DOHH2 (cell line): ENCODE measurements at regions not wholly inside any gene's neighbourhood (a gene's known extent, or its start where the extent isn't known, plus 50 kb on each side); places are given as distances from the start of the nearest gene placed in this dataset.

Source experiments
- H3F3A ChIP-seq: fragments of 200-600 bp; sonication (generic), shearing (Covaris generic); 2 replicates; pipeline ENCODE4 v1.6.0; 2016; ENCODE audit warnings: antibody characterized with exemption, mild to moderate bottlenecking; ENCODE audit not compliant: control insufficient read depth, insufficient read depth
- H3K27ac ChIP-seq: fragments of 200-600 bp; sonication (generic); 2 replicates; pipeline ENCODE4 v1.5.1; 2014; ENCODE audit warnings: low read depth, mild to moderate bottlenecking, low read length, moderate library complexity
- H3K27me3 ChIP-seq: fragments of 200-600 bp; sonication (generic); 2 replicates; pipeline ENCODE4 v1.6.1; 2014; ENCODE audit warnings: mild to moderate bottlenecking, low read length, mixed read lengths; ENCODE audit not compliant: control insufficient read depth
- H3K36me3 ChIP-seq: fragments of 200-600 bp; sonication (generic); 2 replicates; pipeline ENCODE4 v1.6.1; 2014; ENCODE audit warnings: mild to moderate bottlenecking, low read length, moderate library complexity, mixed read lengths; ENCODE audit not compliant: control insufficient read depth
- H3K4me1 ChIP-seq: fragments of 200-600 bp; sonication (generic); 2 replicates; pipeline ENCODE4 v1.6.1; 2014; ENCODE audit warnings: mild to moderate bottlenecking, low read length, mixed read lengths; ENCODE audit not compliant: control insufficient read depth
- H3K4me2 ChIP-seq: fragments of 200-600 bp; sonication (generic); 2 replicates; pipeline ENCODE4 v1.6.0; 2014; ENCODE audit warnings: mild to moderate bottlenecking, low read length, moderate library complexity
- H3K4me3 ChIP-seq: fragments of 200-600 bp; sonication (generic); 2 replicates; pipeline ENCODE4 v1.5.1; 2014; ENCODE audit warnings: mild to moderate bottlenecking, low read length, mixed read lengths
- H3K79me2 ChIP-seq: fragments of 200-600 bp; sonication (generic); 2 replicates; pipeline ENCODE4 v1.6.1; 2014; ENCODE audit warnings: mild to moderate bottlenecking, low read length, mixed read lengths; ENCODE audit not compliant: control insufficient read depth
- H3K9me2 ChIP-seq: fragments of 200-600 bp; sonication (generic); replicated peaks from 2 replicates; pipeline ENCODE4 v1.6.1; 2014; ENCODE audit warnings: mild to moderate bottlenecking, low read length, mixed read lengths; ENCODE audit not compliant: control insufficient read depth
- H3K9me3 ChIP-seq: fragments of 200-600 bp; sonication (generic); 2 replicates; pipeline ENCODE4 v1.6.1; 2014; ENCODE audit warnings: antibody characterized with exemption, low read length, mixed read lengths; ENCODE audit not compliant: control insufficient read depth, insufficient read depth
- H4K20me1 ChIP-seq: fragments of 200-600 bp; sonication (generic); 2 replicates; pipeline ENCODE4 v1.6.0; 2014; ENCODE audit warnings: low read depth, mild to moderate bottlenecking, antibody characterized with exemption, low read length, moderate library complexity; ENCODE audit not compliant: control insufficient read depth, insufficient read depth
- CTCF ChIP-seq: fragments of 200-600 bp; sonication (generic); IDR thresholded peaks from one replicate; pipeline ENCODE4 v1.5.1; 2014; ENCODE audit warnings: antibody characterized with exemption, mild to moderate bottlenecking, low read depth, low read length; ENCODE audit not compliant: poor library complexity, severe bottlenecking
- EZH2phosphoT487 ChIP-seq: fragments of 200-600 bp; sonication (generic); IDR thresholded peaks from 2 replicates; pipeline ENCODE4 v1.6.1; 2017; ENCODE audit warnings: borderline replicate concordance, mild to moderate bottlenecking, antibody characterized with exemption, low read length, moderate library complexity, mixed read lengths

GRCh38 chr5:57316798-57317327 lies 143.0 kb downstream of the GPBP1 start:
- H3K4me3 ChIP-seq: no peak overlapping the region
- H4K20me1 ChIP-seq: no peaks in the 10 kb centered on the region
- H3K27ac ChIP-seq: no peak overlapping the region
- no peaks in the 10 kb centered on the region for H3K9me2 ChIP-seq
- H3F3A ChIP-seq: no peaks in the 10 kb centered on the region
- no peaks in the 10 kb centered on the region for H3K4me1 ChIP-seq
- H3K36me3 ChIP-seq: no peaks in the 10 kb centered on the region
- TF ChIP-seq EZH2phosphoT487 (no peak), CTCF (no peak)
- H3K9me3 ChIP-seq: no peaks in the 10 kb centered on the region
- H3K4me2 ChIP-seq: no peak overlapping the region
- H3K27me3 ChIP-seq: peaks cover 5% of the 10 kb centered on the region
- H3K79me2 ChIP-seq: no peaks in the 10 kb centered on the region

- Histone ChIP-seq H3K9me3 (no peaks in the 10 kb centered on the region), H3K4me1 (no peaks in the 10 kb centered on the region), H3K36me3 (no peaks in the 10 kb centered on the region), H3K27me3 (peaks cover 5% of the 10 kb centered on the region), H3K27ac (no peak overlapping the region), H3K4me2 (no peak overlapping the region), H3F3A (no peaks in the 10 kb centered on the region), H4K20me1 (no peaks in the 10 kb centered on the region), H3K4me3 (no peak overlapping the region), H3K9me2 (no peaks in the 10 kb centered on the region), H3K79me2 (no peaks in the 10 kb centered on the region)
- TF ChIP-seq CTCF: no peak
- no peak for TF ChIP-seq EZH2phosphoT487
Measured at GRCh38 chr5:57315941-57316340, 142.1 kb downstream of the GPBP1 start.
